ENCODE measurements at regions not wholly inside any gene's neighbourhood (a gene's known extent, or its start where the extent isn't known, plus 50 kb on each side); places are given as distances from the start of the nearest gene placed in this dataset.

DNA sequence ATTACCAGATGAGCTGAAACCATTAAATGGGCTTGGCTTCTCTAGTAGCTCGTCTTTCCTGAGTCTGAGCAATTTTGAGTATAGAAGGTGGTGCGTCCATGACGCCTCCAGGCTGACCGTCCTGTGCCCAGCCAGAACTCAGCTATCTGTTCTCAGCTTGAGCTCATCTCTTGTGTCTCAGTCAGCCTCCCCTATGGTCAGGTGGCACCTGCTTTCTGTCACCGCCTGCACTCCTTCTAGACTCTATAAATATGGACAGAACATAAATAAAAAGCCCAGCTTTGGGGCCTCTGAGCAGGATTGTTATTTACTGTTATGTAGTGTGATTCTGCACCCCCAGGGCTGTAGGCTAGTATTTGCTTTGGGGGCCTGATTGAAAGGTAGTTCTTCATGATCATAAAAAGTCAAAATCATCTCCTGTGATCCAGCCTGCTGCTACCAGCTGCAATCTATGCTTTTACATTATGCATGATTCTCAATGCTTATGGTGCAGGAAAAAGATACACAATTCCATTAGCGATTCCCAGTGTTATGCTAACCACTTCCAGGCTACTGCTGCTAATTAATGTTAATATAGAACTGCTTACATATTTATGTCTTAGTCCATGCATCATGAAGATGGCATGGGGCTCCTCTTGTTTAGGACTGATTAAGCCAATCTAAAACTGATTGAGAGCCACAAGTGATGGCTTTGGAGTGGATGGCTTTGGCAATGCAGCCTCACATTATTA is 72.5 kb upstream of the TMTC4 start (continued):
- TF ChIP-seq POLR2G (IDR thresholded peaks at IDR 0.05; ENCODE audit: low read depth, low read length) (no peak), SETDB1 (IDR thresholded peaks at IDR 0.05; ENCODE audit: low read length) (no peak), HOXB6 (CRISPR knock-in tag; IDR thresholded peaks at IDR 0.05; ENCODE audit: borderline replicate concordance) (no peak)

DNA sequence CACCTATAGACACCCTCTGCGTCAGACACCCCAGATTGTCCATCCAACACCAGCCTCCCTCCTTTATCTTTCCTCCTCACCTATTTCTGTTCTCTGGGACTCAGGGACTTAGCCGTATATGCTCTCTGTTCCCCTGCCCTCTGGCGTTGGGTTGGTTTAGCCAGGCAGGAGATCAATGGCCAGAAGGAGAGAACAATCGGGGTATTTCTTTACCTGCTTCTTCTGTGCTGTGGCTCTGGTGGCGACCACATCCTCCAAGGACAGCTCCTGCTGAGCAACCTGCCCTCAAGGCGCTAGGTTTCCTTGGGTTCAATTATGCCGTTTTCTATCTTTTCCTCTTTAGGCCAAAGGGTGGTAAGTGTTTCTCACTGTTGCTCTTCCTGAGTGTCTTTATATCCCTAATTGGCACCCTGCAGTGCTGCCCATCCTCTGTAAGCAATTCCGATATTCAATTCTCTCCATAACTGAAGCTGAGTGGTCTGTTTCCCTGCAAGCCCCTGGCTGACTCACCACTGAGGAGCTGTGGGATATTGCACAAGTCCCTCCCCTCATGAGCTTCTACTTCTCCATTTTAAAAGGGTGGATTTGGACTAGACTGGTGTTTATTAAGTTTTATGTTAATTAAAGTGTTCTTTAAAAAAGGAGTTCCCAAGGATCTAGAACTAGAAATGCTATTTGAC is 63.7 kb upstream of the TMTC4 start:
- ChIA-PET POLR2A (interaction anchor here (0.6 kb wide), 1 partner anchor 164 kb away, joined by 3 read pairs; no protein-coding TSS in a partner anchor), CTCF (ENCODE audit: low intra/inter-chr PET ratio) (no interaction called here)
- TF ChIP-seq, protein P1, sequence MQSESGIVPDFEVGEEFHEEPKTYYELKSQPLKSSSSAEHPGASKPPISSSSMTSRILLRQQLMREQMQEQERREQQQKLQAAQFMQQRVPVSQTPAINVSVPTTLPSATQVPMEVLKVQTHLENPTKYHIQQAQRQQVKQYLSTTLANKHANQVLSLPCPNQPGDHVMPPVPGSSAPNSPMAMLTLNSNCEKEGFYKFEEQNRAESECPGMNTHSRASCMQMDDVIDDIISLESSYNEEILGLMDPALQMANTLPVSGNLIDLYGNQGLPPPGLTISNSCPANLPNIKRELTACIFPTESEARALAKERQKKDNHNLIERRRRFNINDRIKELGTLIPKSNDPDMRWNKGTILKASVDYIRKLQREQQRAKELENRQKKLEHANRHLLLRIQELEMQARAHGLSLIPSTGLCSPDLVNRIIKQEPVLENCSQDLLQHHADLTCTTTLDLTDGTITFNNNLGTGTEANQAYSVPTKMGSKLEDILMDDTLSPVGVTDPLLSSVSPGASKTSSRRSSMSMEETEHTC (IDR thresholded peaks at IDR 0.05), result no peak
- no peak for TF ChIP-seq MYNN (IDR thresholded peaks at IDR 0.05)
- no peak for TF ChIP-seq MYNN (CRISPR knock-in tag; IDR thresholded peaks at IDR 0.05)
- TF ChIP-seq ZNF174 (CRISPR knock-in tag; IDR thresholded peaks at IDR 0.05), result no peak
- no peak for TF ChIP-seq KDM1A (IDR thresholded peaks at IDR 0.05)
- TF ChIP-seq NUFIP1 (IDR thresholded peaks at IDR 0.05; ENCODE audit: partially characterized antibody), result no peak
- no peak for TF ChIP-seq DPF2 (IDR thresholded peaks at IDR 0.05)
- TF ChIP-seq MIER1 (IDR thresholded peaks at IDR 0.05; ENCODE audit: low read depth), result no peak
- TF ChIP-seq ATF7 (IDR thresholded peaks at IDR 0.05), result no peak
- no peak for TF ChIP-seq POLR2B (IDR thresholded peaks at IDR 0.05; ENCODE audit: low read depth, partially characterized antibody)
- TF ChIP-seq ZNF282 (CRISPR knock-in tag; IDR thresholded peaks at IDR 0.05), result no peak
- no TSS peak for BruUV-seq (replicated peaks)
- DNase-seq (ENCODE audit: extremely low read depth in 1 of 4, low spot score in 3 of 4), result no peak
- no peaks in the 10 kb centered on the region for H3K27me3 ChIP-seq (ENCODE audit: control insufficient read depth in 2 of 2, insufficient read depth in 2 of 2, low read length in 2 of 2)
- H3K36me3 ChIP-seq (ENCODE audit: control insufficient read depth, insufficient read depth, low read length), result no peaks in the 10 kb centered on the region
- intact Hi-C loops (cut with micrococcal nuclease), result no loop called here
- no peak overlapping the region for H3K4me2 ChIP-seq (ENCODE audit: insufficient read depth, low read length)
- FAIRE-seq, result no peak
- no peaks in the 10 kb centered on the region for H3K4me1 ChIP-seq (replicated peaks in 1 of 2; ENCODE audit: control insufficient read depth in 2 of 2, insufficient read depth in 2 of 2, low read length in 2 of 2)
- H3K9me1 ChIP-seq (ENCODE audit: control insufficient read depth, insufficient read depth, low read length), result no peaks in the 10 kb centered on the region
- no peak for ATAC-seq
- no peak overlapping the region for H3K4me3 ChIP-seq
- in situ Hi-C loops (cut with MboI), result no loop called here
- H4K20me1 ChIP-seq (replicated peaks; ENCODE audit: control insufficient read depth, insufficient read depth, low read length), result no peaks in the 10 kb centered on the region
- H2AFZ ChIP-seq (ENCODE audit: low read depth, low read length), result no peak overlapping the region
- no peak overlapping the region for H3K9ac ChIP-seq (ENCODE audit: insufficient read depth in 1 of 2, low read depth in 2 of 2, low read length in 2 of 2)
- 0% methylated on average over 8 of the region's 8 CpGs for WGBS (ENCODE audit: insufficient coverage, low coverage, missing lambda C conversion rate)
- no peaks in the 10 kb centered on the region for H3K9me3 ChIP-seq (replicated peaks; ENCODE audit: control insufficient read depth, insufficient read depth, low read depth, low read length)
- H3K79me2 ChIP-seq (ENCODE audit: control insufficient read depth, insufficient read depth, low read length), result no peaks in the 10 kb centered on the region
- no peak overlapping the region for H3K27ac ChIP-seq (ENCODE audit: extremely low read depth, low read depth, low read length)
